WTC11 (cell line): ENCODE measurements at regions not wholly inside any gene's neighbourhood (a gene's known extent, or its start where the extent isn't known, plus 50 kb on each side); places are given as distances from the start of the nearest gene placed in this dataset.

ENCODE experiments used
- ATAC-seq: fragments of 200-7000 bp; cut with Tn5 transposase; 2 replicates; pipeline ENCODE4 v1.10.0; 2021; ENCODE audit warnings: mild to moderate bottlenecking, moderate library complexity
- CTCF ChIA-PET: fragments of 300-600 bp; sonication (Branson Sonifier 250); formaldehyde crosslinking; loops from one replicate; lab custom pipeline; 2021; ENCODE audit warnings: antibody characterized with exemption; lab: Charles Lee
- POLR2A ChIA-PET: fragments of 350-600 bp; sonication (Branson Sonifier 250); formaldehyde crosslinking; loops from one replicate; lab custom pipeline; 2021; ENCODE audit warnings: antibody characterized with exemption; lab: Charles Lee
- DNase-seq: peaks from one replicate; pipeline ENCODE4 v3.0.0; 2021; ENCODE audit warnings: low spot score
- H3K27ac Mint-ChIP-seq: 2 replicates; pipeline ENCODE4 v1.8.0; 2021; ENCODE audit warnings: mixed read lengths
- H3K27me3 Mint-ChIP-seq: 2 replicates; pipeline ENCODE4 v1.8.0; 2021; ENCODE audit warnings: low read depth, mild to moderate bottlenecking, moderate library complexity, mixed read lengths
- H3K36me3 Mint-ChIP-seq: 2 replicates; pipeline ENCODE4 v1.8.0; 2021; ENCODE audit warnings: mixed read lengths
- H3K4me1 Mint-ChIP-seq: 2 replicates; pipeline ENCODE4 v1.8.0; 2022; ENCODE audit warnings: mixed read lengths
- H3K4me3 Mint-ChIP-seq: 2 replicates; pipeline ENCODE4 v1.8.0; 2021; ENCODE audit warnings: mild to moderate bottlenecking, moderate library complexity, mixed read lengths
- H3K9me3 Mint-ChIP-seq: 2 replicates; pipeline ENCODE4 v1.8.0; 2021; ENCODE audit warnings: mixed read lengths
- AR ChIP-seq: fragments of 250-450 bp; sonication (Bioruptor Pico); IDR thresholded peaks from 2 replicates; pipeline ENCODE4 v1.9.0; 2021; ENCODE audit warnings: mild to moderate bottlenecking
- ARID4B ChIP-seq: sonication (generic); formaldehyde crosslinking; IDR thresholded peaks from 2 replicates; pipeline ENCODE4 v1.8.0; 2023; ENCODE audit warnings: missing genetic modification reagents, mild to moderate bottlenecking, borderline replicate concordance
- ATF2 ChIP-seq: sonication (generic); formaldehyde crosslinking; IDR thresholded peaks from 2 replicates; pipeline ENCODE4 v1.8.1; 2022; ENCODE audit warnings: low read depth, missing genetic modification reagents, borderline replicate concordance
- E2F4 ChIP-seq: sonication (generic); formaldehyde crosslinking; IDR thresholded peaks from 2 replicates; pipeline ENCODE4 v1.8.1; 2022; ENCODE audit warnings: low read depth, mild to moderate bottlenecking, moderate library complexity, missing genetic modification reagents, borderline replicate concordance
- GABPB1 ChIP-seq: sonication (generic); formaldehyde crosslinking; IDR thresholded peaks from 2 replicates; pipeline ENCODE4 v1.8.1; 2023; ENCODE audit warnings: mild to moderate bottlenecking, missing genetic modification reagents
- IRF2 ChIP-seq: sonication (generic); formaldehyde crosslinking; IDR thresholded peaks from 2 replicates; pipeline ENCODE4 v1.8.0; 2022; ENCODE audit warnings: low read depth, missing genetic modification reagents, borderline replicate concordance
- JAZF1 ChIP-seq: fragments of 250-450 bp; sonication (Bioruptor Pico); IDR thresholded peaks from 2 replicates; pipeline ENCODE4 v1.9.0; 2021; ENCODE audit warnings: moderate library complexity, mild to moderate bottlenecking, inconsistent platforms
- JUN ChIP-seq: sonication (generic); formaldehyde crosslinking; IDR thresholded peaks from 2 replicates; pipeline ENCODE4 v1.8.0; 2023; ENCODE audit warnings: mild to moderate bottlenecking, missing genetic modification reagents
- KAT7 ChIP-seq: sonication (generic); formaldehyde crosslinking; IDR thresholded peaks from 2 replicates; pipeline ENCODE4 v1.8.1; 2023; ENCODE audit warnings: missing genetic modification reagents, mild to moderate bottlenecking, borderline replicate concordance
- MXD4 ChIP-seq: fragments of 250-450 bp; sonication (Bioruptor Pico); IDR thresholded peaks from 2 replicates; pipeline ENCODE4 v1.8.0; 2021; ENCODE audit warnings: mild to moderate bottlenecking, moderate library complexity, borderline replicate concordance
- MYBL2 ChIP-seq: sonication (generic); formaldehyde crosslinking; IDR thresholded peaks from 2 replicates; pipeline ENCODE4 v1.8.1; 2023; ENCODE audit warnings: mild to moderate bottlenecking, moderate library complexity, missing genetic modification reagents
- NFATC4 ChIP-seq: fragments of 250-450 bp; sonication (Bioruptor Pico); IDR thresholded peaks from 2 replicates; pipeline ENCODE4 v1.9.0; 2021; ENCODE audit warnings: mild to moderate bottlenecking
- OVOL2 ChIP-seq: fragments of 250-450 bp; sonication (Bioruptor Pico); IDR thresholded peaks from 2 replicates; pipeline ENCODE4 v1.9.0; 2021; ENCODE audit warnings: mild to moderate bottlenecking, borderline replicate concordance
- PRRX2 ChIP-seq: fragments of 250-450 bp; sonication (Bioruptor Pico); IDR thresholded peaks from 2 replicates; pipeline ENCODE4 v1.8.0; 2021; ENCODE audit warnings: mild to moderate bottlenecking
- RELA ChIP-seq: sonication (generic); formaldehyde crosslinking; IDR thresholded peaks from 2 replicates; pipeline ENCODE4 v1.8.1; 2022; ENCODE audit warnings: missing genetic modification reagents, mild to moderate bottlenecking, borderline replicate concordance
- SP1 ChIP-seq: sonication (generic); formaldehyde crosslinking; conservative IDR thresholded peaks from 2 replicates; pipeline ENCODE4 v1.8.1; 2022; ENCODE audit warnings: missing genetic modification reagents
- TP53 ChIP-seq: sonication (generic); formaldehyde crosslinking; IDR thresholded peaks from 2 replicates; pipeline ENCODE4 v1.8.1; 2023; ENCODE audit warnings: mild to moderate bottlenecking, missing genetic modification reagents
- ZNF138 ChIP-seq: sonication (generic); formaldehyde crosslinking; conservative IDR thresholded peaks from 2 replicates; pipeline ENCODE4 v1.8.1; 2022; ENCODE audit warnings: mild to moderate bottlenecking, moderate library complexity, missing genetic modification reagents
- ZNF281 ChIP-seq: sonication (generic); formaldehyde crosslinking; IDR thresholded peaks from 2 replicates; pipeline ENCODE4 v1.8.0; 2023; ENCODE audit warnings: mild to moderate bottlenecking, missing genetic modification reagents
- ZSCAN18 ChIP-seq: fragments of 250-450 bp; sonication (Bioruptor Pico); IDR thresholded peaks from 2 replicates; pipeline ENCODE4 v2.1.2; 2022; ENCODE audit warnings: mild to moderate bottlenecking, moderate library complexity

- no peak for TF ChIP-seq KAT7 (CRISPR knock-in tag)
- TF ChIP-seq NFATC4, result no peak
- no peak for TF ChIP-seq ATF2 (CRISPR knock-in tag)
- TF ChIP-seq ARID4B (CRISPR knock-in tag), result no peak
- no peak for TF ChIP-seq E2F4 (CRISPR knock-in tag)
- no peak for TF ChIP-seq PRRX2
- no peak for TF ChIP-seq ZNF281 (CRISPR knock-in tag)
- no peak for TF ChIP-seq MYBL2 (CRISPR knock-in tag)
- TF ChIP-seq ZSCAN18 (CRISPR knock-in tag), result no peak
- TF ChIP-seq RELA (CRISPR knock-in tag), result no peak
- no peak for TF ChIP-seq IRF2
- no peak for TF ChIP-seq GABPB1 (CRISPR knock-in tag)
- no peak for TF ChIP-seq JAZF1 (CRISPR knock-in tag)
- TF ChIP-seq MXD4 (CRISPR knock-in tag), result no peak
- no peak for TF ChIP-seq SP1 (CRISPR knock-in tag)
- no peak for TF ChIP-seq TP53 (CRISPR knock-in tag)
- TF ChIP-seq ZNF138 (CRISPR knock-in tag), result no peak
- no peak for TF ChIP-seq OVOL2 (CRISPR knock-in tag)
- no peak for TF ChIP-seq JUN (CRISPR knock-in tag)
- TF ChIP-seq AR (CRISPR knock-in tag), result no peak
- Mint-ChIP-seq H3K27ac (no peak overlapping the region), H3K27me3 (no peaks in the 10 kb centered on the region; the same call in 1 of the 2 replicates), H3K36me3 (no peaks in the 10 kb centered on the region), H3K4me3 (no peak overlapping the region), H3K9me3 (peaks cover 5% of the 10 kb centered on the region), H3K4me1 (peaks cover 9% of the 10 kb centered on the region)
- ChIA-PET POLR2A (no interaction called here), CTCF (interaction anchor here (1.2 kb wide), 1 partner anchor 13 kb away, joined by 3 read pairs; no protein-coding TSS in a partner anchor)
- ATAC-seq (no peak), DNase-seq (no peak)
Observed at GRCh38 chr1:221530791-221531190, 211.1 kb downstream of the DUSP10 start.
